NCI-H1436 (cell line): ENCODE measurements at regions not wholly inside any gene's neighbourhood (a gene's known extent, or its start where the extent isn't known, plus 50 kb on each side); places are given as distances from the start of the nearest gene placed in this dataset.

Source experiments
- DNase-seq: peaks from one replicate; lab custom pipeline; 2025; lab: John Stamatoyannopoulos, UW

- peak; percentile 77 for DNase-seq
Observed at GRCh38 chr16:66315210-66315825, 51.2 kb upstream of the CDH5 start.

- DNase-seq, result no peak
Observed at GRCh38 chr16:66311306-66311705, 55.2 kb upstream of the CDH5 start.

DNA sequence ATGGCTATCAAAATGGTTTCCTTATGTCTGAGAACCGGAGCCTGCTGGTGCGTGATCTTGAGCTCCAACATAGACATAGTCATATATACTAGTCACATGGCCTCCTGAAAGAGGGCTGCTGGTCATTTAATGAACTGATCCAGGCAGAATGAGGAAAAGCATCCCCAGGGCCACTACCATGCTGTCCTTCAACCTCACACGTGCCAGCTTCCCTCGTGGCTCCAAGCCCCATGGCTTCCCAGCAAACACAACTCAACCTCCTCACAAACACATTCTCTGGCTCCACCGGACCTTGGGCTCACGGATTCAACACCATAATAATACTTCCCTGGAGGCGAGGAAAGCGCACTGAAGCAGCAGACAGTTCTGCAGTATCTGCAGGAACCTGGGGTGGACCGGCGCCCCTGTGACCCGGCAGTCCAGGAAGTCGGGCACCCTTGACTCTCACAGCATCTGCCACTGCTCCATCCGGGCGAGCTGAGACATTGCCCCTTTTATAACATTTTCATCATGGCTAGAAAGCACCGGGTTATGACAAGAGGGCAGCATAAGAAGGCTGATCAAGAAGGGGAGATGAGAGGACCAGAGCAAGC is 57.2 kb upstream of the CDH5 start:
- DNase-seq, result no peak

DNA sequence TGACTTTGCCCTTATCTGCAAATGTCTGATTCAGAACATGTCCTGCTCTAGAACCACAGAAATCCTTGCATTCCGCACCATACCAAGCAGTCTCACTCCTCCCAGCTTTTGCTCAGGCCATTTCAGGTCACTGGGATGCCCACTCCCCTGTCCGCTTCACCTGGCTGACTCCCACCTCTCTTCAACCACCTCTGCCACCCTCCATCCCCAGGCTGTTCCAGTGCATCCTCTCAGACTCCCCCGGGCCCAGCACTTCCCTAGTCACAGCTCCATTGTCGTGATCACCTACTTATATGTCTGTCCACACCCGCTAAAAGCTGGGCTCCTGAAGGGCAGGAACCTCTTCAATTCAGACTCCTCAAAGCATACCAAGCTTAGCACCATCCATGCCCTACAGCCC is 58.4 kb upstream of the CDH5 start:
- DNase-seq, result no peak

DNA sequence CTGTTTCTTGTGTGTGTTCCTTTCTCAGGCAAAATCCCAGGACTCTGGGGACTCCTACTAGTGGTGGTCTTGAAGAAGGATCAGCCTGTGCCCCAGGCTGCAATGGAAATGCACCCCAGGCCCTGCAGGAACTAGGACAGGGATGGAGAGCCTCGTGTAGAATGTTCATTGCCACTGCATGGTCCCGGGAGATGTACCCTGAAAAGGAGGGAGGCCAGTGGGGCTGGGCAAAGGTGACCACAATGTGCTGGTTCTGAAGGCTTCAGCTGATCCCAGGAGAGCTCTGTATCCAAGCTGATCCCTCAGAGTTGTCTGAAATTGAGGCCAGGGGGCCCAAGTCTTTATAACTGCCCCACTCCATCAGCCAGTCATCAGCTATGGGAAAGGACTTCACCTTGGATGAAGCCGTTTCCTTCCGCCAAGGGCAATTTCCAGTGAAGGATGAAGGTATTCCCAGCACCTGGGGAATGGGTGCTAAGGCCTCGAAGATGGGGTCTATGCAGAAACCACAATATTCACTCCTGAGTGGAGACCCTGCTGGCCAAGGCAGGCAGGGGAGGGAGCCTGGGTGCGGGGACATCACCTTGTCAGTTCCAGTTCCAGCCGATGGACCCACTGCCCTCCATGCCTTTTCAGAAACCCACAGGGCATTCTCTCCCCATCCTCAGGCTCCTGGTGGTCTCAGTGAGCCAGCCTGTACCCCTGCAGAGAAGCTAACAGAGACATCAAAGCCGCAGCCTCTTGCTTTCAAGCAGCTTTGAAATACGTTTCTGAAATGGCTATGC is 59.9 kb upstream of the CDH5 start:
- no peak for DNase-seq

DNA sequence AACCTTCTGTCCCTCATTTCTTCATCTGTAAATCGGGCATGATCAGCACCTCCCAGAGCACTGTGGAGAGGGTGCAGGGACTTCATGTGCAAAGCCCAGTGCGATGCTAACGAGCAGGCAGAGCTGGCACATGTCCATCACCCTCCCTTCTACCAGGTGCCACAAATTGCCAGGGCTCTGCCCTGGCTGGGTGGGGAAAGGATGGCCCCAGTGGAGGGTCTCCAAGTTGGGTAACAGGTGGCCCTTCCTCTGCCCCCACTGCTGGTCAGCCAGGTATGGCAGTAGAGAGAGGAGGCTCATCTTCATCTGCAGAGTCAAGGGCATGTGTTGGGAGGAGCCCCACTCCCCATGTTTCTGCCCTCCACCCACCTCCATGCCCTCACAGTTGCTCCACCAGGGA is 61.5 kb upstream of the CDH5 start:
- DNase-seq, result no peak

- DNase-seq, result no peak
Observed at GRCh38 chr16:66304151-66304550, 62.3 kb upstream of the CDH5 start.

GRCh38 chr16:66300501-66300900 is 66.0 kb upstream of the CDH5 start:
- DNase-seq, result no peak

- no peak for DNase-seq
Observed at GRCh38 chr16:66300037-66300436, 66.5 kb upstream of the CDH5 start.

GRCh38 chr16:66299349-66299748 is 67.1 kb upstream of the CDH5 start:
- no peak for DNase-seq

GRCh38 chr16:66298571-66299120 is 67.8 kb upstream of the CDH5 start:
- no peak for DNase-seq

- DNase-seq, result no peak
Observed at GRCh38 chr16:66298006-66298405, 68.5 kb upstream of the CDH5 start.

DNA sequence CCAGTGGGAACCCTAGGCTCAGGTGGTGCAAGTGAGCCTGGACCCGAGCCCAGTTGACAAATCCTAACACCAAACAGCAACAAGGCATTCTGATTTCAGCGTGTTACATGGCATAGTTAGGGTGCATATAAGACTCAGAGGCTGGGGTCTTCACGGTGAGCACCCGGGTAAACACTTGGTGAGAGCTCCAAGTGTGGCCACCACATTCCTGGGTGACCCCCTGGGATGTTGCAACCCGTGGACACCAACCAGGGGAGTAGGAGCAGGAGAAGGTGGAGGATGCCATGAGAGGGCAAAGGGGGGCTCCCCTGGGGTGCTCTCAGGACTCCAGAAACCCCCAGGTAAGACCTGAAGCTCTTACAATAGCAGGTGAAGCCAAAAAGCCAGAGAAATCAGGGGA is 69.9 kb upstream of the CDH5 start:
- no peak for DNase-seq

DNA sequence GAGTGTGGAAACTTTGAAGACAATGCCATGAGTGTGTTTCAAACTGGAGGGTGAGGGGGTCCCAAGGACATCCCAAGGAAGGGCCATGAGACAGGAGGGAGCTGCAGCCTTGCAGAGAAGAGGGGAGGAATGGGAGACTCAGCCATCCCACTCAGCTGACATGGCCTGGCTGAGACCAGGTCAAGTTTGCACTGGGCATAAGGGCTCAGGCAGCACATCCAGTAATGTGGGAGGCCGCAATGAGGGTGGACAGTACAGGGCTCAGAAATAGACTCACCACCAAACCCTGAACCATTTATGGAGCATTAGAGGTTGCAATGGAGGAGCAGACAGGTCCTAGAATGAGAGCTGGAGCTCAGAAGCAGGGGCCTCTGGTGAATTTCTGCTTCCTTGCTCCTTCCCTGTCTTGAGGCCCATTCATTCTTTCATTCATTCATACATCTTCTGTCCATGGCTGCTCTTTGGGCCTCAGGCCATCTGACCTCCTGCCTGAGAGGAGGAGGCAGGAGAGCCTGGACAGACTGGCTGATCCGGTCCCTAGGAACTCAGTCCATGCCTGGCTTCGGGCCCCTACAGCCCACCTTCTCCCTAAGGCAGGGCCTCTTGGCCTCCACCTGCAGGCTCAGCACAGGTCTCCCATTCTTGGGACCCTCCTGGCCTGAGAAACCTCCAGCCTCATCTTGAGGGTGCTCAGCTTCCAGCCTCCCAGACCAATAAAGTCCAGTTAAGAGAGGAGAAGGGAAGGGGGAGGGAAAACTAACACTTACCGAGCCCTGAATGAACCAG is 70.5 kb upstream of the CDH5 start:
- DNase-seq, result no peak

GRCh38 chr16:66295213-66295612 is 71.3 kb upstream of the CDH5 start:
- no peak for DNase-seq

DNA sequence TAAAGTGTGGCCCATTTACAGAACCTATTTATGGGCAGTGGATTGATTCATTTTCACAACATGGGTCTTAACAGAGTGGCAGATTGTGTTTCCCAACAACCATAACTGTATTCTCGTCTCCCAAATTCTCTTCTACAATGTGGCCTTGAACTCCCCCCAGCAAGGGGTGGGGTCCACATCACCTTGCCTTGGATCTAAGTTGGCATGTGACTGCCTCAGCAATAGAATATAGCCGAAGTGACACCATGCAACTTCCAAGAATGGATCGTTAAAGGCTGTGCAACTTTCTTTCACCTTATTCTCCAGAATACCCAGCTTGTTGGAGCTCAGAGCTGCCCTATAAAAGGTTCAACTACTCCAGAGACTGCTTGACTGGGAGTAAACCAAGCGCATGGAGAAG is 72.0 kb upstream of the CDH5 start:
- DNase-seq, result no peak

- no peak for DNase-seq
Observed at GRCh38 chr16:66293932-66294331, 72.6 kb upstream of the CDH5 start.

- no peak for DNase-seq
Observed at GRCh38 chr16:66293207-66293735, 73.2 kb upstream of the CDH5 start.

GRCh38 chr16:66292241-66292935 is 74.1 kb upstream of the CDH5 start:
- no peak for DNase-seq

- DNase-seq, result no peak
Observed at GRCh38 chr16:66291833-66292232, 74.7 kb upstream of the CDH5 start.

- no peak for DNase-seq
Observed at GRCh38 chr16:66290431-66290830, 76.1 kb upstream of the CDH5 start.

GRCh38 chr16:66289986-66290385 is 76.5 kb upstream of the CDH5 start:
- DNase-seq, result no peak
